Keratinocyte (primary cell): ENCODE measurements at regions not wholly inside any gene's neighbourhood (a gene's known extent, or its start where the extent isn't known, plus 50 kb on each side); places are given as distances from the start of the nearest gene placed in this dataset.

Source experiments
- DNase-seq: peaks from one replicate; pipeline ENCODE4 v3.0.0-alpha.2; 2011; ENCODE audit warnings: low read depth, missing footprints, low spot score
- FAIRE-seq: peaks from 2 replicates; lab custom pipeline; 2011; peaks lifted over from hg19 to GRCh38; lab: Jason Lieb, UNC
- H2AFZ ChIP-seq: 2 replicates; pipeline ENCODE4 v1.6.0; 2012; ENCODE audit warnings: low read length, control low read depth, inconsistent platforms; ENCODE audit not compliant: control insufficient read depth
- H3K27ac ChIP-seq: 2 replicates; pipeline ENCODE4 v1.5.1; 2011; ENCODE audit warnings: low read length; ENCODE audit not compliant: control insufficient read depth, insufficient read depth
- H3K27me3 ChIP-seq: 3 replicates; pipeline ENCODE4 v1.6.0; 2011; ENCODE audit warnings: low read length; ENCODE audit not compliant: control insufficient read depth, insufficient read depth; ENCODE audit errors: extremely low read depth
- H3K36me3 ChIP-seq, 2 experiments: 2 replicates in 1 of 2; 3 replicates in 1 of 2; pipeline ENCODE4 v1.5.1; 2011; ENCODE audit warnings: low read length in 2 of 2, mild to moderate bottlenecking in 1 of 2; ENCODE audit not compliant: control insufficient read depth in 2 of 2, insufficient read depth in 2 of 2; ENCODE audit errors: extremely low read depth in 1 of 2
- H3K4me1 ChIP-seq: 3 replicates; pipeline ENCODE4 v1.5.1; 2011; ENCODE audit warnings: low read length; ENCODE audit not compliant: control insufficient read depth, insufficient read depth; ENCODE audit errors: extremely low read depth
- H3K4me2 ChIP-seq: 3 replicates; pipeline ENCODE4 v1.6.0; 2011; ENCODE audit warnings: low read depth, low read length; ENCODE audit not compliant: control insufficient read depth, insufficient read depth; ENCODE audit errors: extremely low read depth
- H3K4me3 ChIP-seq, 3 experiments: fragments of 200-600 bp in 1 of 3; sonication (generic) in 1 of 3; 2 replicates in 2 of 3; 3 replicates in 1 of 3; pipeline ENCODE4 v1.5.1; 2011 to 2016; ENCODE audit warnings: low read length in 3 of 3, mild to moderate bottlenecking in 3 of 3, control low read depth in 2 of 3, inconsistent platforms in 1 of 3, low read depth in 1 of 3, mixed read lengths in 1 of 3, mixed run types in 1 of 3, moderate library complexity in 1 of 3; ENCODE audit not compliant: control insufficient read depth in 2 of 3, insufficient read depth in 2 of 3; ENCODE audit errors: extremely low read depth in 1 of 3
- H3K79me2 ChIP-seq: 2 replicates; pipeline ENCODE4 v1.6.0; 2012; ENCODE audit warnings: low read length; ENCODE audit not compliant: control insufficient read depth, insufficient read depth
- H3K9ac ChIP-seq: 3 replicates; pipeline ENCODE4 v1.6.0; 2011; ENCODE audit warnings: low read length; ENCODE audit not compliant: control insufficient read depth, insufficient read depth; ENCODE audit errors: extremely low read depth
- H3K9me1 ChIP-seq: 3 replicates; pipeline ENCODE4 v1.6.0; 2011; ENCODE audit warnings: low read length; ENCODE audit not compliant: control insufficient read depth, insufficient read depth; ENCODE audit errors: extremely low read depth
- H3K9me3 ChIP-seq: 2 replicates; pipeline ENCODE4 v1.5.1; 2012; ENCODE audit warnings: low read depth, low read length; ENCODE audit not compliant: control insufficient read depth
- H4K20me1 ChIP-seq: 3 replicates; pipeline ENCODE4 v1.6.0; 2011; ENCODE audit warnings: low read length; ENCODE audit not compliant: control insufficient read depth, insufficient read depth; ENCODE audit errors: extremely low read depth
- CTCF ChIP-seq, 3 experiments: IDR thresholded peaks in 1 of 3; conservative IDR thresholded peaks in 1 of 3; optimal IDR thresholded peaks in 1 of 3; 2 replicates in 2 of 3; 3 replicates in 1 of 3; pipeline versions ENCODE3 to v1.5.1; 2011; ENCODE audit warnings: low read length in 3 of 3, mild to moderate bottlenecking in 3 of 3, moderate library complexity in 2 of 3, control low read depth in 1 of 3, inconsistent platforms in 1 of 3; ENCODE audit not compliant: insufficient read depth in 2 of 3; ENCODE audit errors: extremely low read depth in 1 of 3
- EZH2 ChIP-seq: IDR thresholded peaks from one replicate; pipeline ENCODE4 v1.6.1; 2012; ENCODE audit warnings: inconsistent platforms, mild to moderate bottlenecking, low read length, moderate library complexity
- dilution Hi-C: fragments of 300-500 bp; cut with MboI; formaldehyde crosslinking; loops from one replicate; pipeline ENCODE4 v1.7.0; 2020; ENCODE audit warnings: low sequenced_read_pairs; ENCODE audit not compliant: extremely low pct_ligation_motif_present

GRCh38 chr4:152004801-152005200 is 244.0 kb upstream of the GATB start:
- Histone ChIP-seq H3K4me2 (no peak overlapping the region), H3K4me3 (no peak overlapping the region), H4K20me1 (no peaks in the 10 kb centered on the region), H3K4me1 (no peaks in the 10 kb centered on the region), H3K9me3 (no peaks in the 10 kb centered on the region), H3K27ac (no peak overlapping the region), H2AFZ (no peak overlapping the region), H3K79me2 (no peaks in the 10 kb centered on the region), H3K36me3 (no peaks in the 10 kb centered on the region), H3K9ac (no peak overlapping the region), H3K27me3 (peaks cover 4% of the 10 kb centered on the region), H3K9me1 (no peaks in the 10 kb centered on the region)
- dilution Hi-C loops, result no loop called here
- TF ChIP-seq EZH2, result no peak
- no peak for TF ChIP-seq CTCF (optimal IDR thresholded peaks at IDR 0.05 in 1 of 3, IDR thresholded peaks at IDR 0.05 in 1 of 3, conservative IDR thresholded peaks at IDR 0.05 in 1 of 3; ENCODE audit: extremely low read depth in 1 of 3, insufficient read depth in 2 of 3, low read length in 3 of 3)
- FAIRE-seq, result no peak
- no peak for DNase-seq

- no peaks in the 10 kb centered on the region for H3K9me1 ChIP-seq
- H3K36me3 ChIP-seq, result no peaks in the 10 kb centered on the region
- no peak overlapping the region for H3K4me3 ChIP-seq
- dilution Hi-C loops, result no loop called here
- TF ChIP-seq CTCF (optimal IDR thresholded peaks at IDR 0.05 in 1 of 3, IDR thresholded peaks at IDR 0.05 in 1 of 3, conservative IDR thresholded peaks at IDR 0.05 in 1 of 3; ENCODE audit: extremely low read depth in 1 of 3, insufficient read depth in 2 of 3, low read length in 3 of 3), result no peak
- TF ChIP-seq EZH2, result no peak
- no peaks in the 10 kb centered on the region for H3K9me3 ChIP-seq
- no peaks in the 10 kb centered on the region for H3K4me1 ChIP-seq
- no peak overlapping the region for H3K9ac ChIP-seq
- H3K4me2 ChIP-seq, result no peak overlapping the region
- peaks cover 4% of the 10 kb centered on the region for H3K27me3 ChIP-seq
- H4K20me1 ChIP-seq, result no peaks in the 10 kb centered on the region
- FAIRE-seq, result no peak
- no peak overlapping the region for H3K27ac ChIP-seq
- H3K79me2 ChIP-seq, result no peaks in the 10 kb centered on the region
- no peak overlapping the region for H2AFZ ChIP-seq
- no peak for DNase-seq
These were observed 239.7 kb upstream of the GATB start for GRCh38 chr4:152000518-152000917.
